HG02973 (cell line): ENCODE measurements at regions not wholly inside any gene's neighbourhood (a gene's known extent, or its start where the extent isn't known, plus 50 kb on each side); places are given as distances from the start of the nearest gene placed in this dataset.

ENCODE experiments used
- ATAC-seq: cut with Tn5 transposase; IDR thresholded peaks from one replicate; pipeline ENCODE4 v1.9.1; 2021; ENCODE audit warnings: moderate library complexity; ENCODE audit not compliant: unreplicated experiment

DNA sequence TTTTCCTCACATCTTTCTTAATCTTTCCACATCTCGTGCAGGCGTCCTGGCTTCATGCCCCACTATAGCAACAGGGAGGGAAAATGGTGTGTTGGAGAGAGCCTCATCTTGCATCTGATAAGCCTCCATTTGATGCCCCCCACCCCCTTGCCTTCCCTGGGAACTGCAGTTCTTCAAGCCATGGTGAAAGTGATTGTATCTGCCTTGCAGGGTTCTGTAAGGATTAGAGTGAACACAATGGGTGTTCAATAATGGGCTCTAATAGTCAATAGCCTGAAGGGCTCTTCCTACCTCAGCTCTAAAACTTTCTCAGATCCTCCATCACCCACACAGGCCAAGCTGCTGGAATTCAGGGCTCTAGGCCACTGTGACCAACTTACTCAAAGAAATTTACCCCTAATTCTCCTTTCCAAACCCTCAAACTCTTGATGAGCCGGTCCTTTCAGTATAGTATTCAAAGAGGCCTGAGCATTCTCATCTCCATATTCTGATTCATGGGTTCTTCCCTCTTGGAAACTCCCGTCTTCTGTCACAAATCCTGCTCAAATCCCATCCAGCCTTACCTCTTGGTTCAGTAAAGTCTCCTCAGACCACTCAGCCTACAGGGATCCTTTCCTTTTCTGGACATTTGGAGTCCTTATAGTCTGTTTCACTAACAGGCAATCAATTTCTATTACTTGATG, 128.3 kb upstream of the TRIM2 start:
- no peak for ATAC-seq

DNA sequence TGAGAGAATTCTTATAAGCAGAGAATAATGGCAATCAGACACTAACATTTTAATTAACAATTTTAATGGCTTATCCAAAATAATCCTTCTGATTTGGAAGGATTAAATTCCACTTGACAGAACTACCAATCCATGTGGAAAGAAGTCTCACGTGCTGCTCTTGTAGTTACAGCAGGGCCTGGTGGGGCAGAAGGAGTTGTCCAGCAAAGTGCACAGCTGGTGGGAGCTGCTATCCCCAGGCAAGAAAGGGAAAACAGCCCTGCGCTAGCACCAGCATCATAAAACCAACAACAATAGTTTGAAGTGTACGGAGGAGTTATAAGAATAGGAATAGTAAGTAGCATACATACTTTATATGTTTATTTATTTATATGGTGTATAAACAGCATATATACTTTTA, 127.4 kb upstream of the TRIM2 start:
- no peak for ATAC-seq

DNA sequence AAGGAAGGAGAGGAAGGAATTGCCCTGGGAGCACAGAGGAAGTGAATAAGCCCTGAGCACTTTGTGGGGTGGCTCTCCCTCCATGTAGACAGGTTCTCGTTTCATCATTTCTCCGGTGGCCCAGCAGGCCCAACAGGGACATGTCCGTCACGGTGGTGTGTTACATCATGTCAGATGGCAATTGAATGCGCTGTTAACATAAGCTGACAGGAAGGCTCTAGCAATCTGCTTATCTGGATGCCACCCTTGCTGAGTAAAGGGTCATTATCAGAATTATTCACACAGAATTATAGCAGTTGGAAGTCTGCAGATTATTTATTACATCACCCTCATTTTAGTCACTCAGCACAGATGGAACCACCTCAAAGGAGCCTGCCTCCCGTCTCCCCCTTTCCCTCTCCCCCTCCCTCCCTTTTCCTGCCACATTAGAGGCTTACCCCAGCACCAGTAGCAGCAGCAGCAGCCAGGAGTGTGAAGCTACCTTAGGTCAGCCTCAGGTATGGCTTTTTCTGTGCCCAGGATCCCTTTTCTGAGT, 124.3 kb upstream of the TRIM2 start:
- no peak for ATAC-seq

DNA sequence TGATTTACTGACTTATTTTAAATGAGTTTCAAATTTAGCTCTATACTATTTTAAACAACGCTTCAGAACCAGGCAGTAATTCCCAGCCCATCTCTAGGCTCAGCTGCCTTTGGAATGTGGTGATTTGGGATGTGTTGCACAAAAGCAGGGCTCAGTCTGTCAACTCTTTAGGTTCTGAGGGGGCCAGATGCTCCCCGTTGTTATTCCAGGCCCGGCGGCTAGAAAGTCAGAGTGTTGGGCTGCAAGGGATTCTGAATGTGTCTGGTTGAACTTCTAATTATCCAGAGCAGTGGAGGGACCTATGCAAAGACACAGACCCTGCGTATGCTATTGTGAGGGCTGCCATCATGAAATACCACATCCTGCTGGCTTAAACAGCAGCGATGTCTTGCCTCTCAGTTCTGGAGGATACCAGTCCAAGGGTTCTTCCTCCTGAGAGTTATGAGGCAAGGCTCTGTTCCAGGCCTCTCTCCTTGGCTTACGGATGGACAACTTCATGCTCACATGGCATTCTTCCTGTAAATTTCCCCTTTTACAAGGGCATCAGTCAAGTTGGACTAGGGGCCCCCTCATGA, 123.2 kb upstream of the TRIM2 start:
- no peak for ATAC-seq

DNA sequence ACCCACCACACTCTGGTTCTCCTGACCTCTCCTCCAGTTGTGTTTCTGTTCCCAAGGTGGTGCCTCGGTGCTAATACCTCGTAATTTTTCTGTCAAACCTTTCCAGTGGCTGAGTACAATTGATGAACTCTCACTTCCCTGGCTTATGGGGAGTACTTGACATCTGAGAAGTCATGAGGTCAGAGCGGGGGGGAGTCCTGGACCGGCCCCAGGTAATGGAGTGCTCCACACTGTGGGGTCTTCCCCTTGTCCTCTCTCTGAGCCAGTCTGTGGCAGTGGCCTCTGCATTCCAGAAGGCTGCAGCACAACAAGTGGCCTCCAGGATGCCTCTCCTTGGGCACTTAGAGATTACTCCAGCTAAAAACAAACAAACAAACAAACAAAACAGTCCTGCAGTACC, 122.5 kb upstream of the TRIM2 start:
- ATAC-seq = no peak

DNA sequence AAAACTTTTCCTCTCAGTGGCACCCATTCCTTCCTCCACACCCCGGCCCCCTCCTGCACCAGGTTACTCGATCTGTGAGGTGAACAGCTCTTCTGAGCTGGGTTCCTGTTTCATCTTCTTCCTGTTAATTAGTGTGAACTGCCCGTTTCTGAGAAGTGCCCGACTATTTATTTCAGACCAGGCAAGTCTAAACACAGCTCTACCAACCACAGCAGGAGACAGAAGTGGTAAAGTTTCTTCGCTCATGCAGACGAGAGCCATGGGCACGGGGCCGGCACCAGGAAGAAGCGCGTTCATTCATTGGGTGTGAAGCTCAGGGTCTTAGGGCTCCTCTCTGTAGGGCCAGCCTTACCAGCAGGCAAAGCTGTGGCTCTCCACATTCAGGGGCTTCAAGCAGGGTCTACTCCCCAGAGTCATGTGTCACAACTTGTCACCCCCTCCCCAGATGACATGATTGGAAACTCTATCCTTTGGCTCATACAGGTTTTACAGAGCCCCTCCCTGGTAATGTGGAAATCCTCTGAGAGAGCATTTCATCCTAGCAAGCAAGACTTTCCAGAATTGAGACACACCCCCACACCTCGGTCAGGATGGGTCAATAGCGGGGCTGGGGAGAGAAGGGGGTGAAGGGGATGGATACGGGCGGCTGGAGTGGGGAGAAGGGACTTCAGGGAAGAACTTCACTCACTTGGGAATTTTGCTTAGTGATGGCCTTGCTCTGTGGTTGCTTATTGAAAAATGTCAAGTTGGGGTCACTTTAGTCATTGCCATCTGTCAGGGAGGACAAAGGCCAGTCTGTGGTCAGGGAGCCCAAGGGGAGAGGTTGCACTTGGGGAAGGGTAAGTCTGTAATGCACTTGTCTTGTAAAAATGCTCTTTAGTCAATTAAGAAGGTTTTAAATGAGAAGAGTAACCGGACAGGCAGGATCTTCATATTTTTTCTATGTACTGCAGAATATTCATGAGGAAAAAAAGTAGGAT, 121.6 kb upstream of the TRIM2 start:
- no peak for ATAC-seq

DNA sequence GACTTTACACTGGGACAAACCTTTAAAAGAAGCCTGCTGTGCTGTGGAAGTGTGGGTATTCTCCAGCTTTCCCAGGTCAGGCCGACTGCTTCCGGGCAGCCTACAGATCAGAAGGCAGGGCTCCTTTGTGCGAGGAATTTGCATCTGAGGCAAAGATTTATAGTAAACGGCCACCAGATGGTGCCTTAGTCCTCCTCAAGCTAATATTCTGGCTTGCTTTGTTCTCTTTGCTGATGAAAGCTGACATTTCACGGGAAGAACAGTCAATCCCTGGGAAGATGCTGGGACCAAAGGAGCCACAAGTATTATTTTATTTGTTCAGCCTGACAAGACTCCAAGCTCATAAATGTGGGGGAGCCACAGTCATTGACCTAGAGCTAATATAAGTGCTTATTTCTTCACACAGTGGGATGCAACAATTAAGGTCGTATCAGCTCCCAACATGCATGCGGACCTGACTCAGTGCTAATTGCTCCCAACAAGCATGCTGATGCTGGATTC, 120.7 kb upstream of the TRIM2 start:
- ATAC-seq = peak; percentile 64

DNA sequence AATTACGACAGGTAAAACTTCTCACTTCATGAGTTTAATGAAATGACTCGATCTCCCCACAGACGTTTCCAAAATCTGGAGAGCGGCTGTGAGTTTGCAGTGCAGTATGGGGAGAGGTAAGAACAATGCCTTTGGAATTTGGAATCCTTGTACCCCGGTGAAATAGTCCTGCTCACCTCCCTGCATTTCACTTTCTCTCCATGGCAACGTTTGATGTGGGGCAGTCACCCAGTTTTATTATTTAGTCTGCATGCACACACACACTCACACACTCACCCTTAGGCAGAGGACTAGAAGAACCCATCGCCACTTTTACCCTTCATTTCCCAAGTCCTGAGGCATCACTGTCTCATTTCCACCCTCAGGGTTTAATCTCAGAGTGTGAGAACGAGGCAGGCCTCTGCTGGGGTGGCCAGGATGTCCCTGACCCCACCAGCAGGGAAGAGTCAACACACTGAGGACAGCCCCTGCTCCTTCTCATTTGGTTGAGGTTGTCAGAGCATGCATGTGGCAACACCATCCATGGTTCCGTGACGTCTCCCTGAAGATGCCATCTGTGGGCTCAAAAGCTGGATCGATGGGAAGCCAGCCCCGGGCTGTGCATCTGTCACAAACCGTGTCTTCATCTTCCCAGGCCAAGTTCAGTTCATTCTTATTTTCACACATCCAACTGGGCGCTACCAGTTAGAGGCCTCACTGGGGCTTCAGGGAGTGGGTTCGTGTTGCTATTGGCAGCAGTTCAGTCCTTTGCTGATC, 119.8 kb upstream of the TRIM2 start:
- ATAC-seq = no peak

DNA sequence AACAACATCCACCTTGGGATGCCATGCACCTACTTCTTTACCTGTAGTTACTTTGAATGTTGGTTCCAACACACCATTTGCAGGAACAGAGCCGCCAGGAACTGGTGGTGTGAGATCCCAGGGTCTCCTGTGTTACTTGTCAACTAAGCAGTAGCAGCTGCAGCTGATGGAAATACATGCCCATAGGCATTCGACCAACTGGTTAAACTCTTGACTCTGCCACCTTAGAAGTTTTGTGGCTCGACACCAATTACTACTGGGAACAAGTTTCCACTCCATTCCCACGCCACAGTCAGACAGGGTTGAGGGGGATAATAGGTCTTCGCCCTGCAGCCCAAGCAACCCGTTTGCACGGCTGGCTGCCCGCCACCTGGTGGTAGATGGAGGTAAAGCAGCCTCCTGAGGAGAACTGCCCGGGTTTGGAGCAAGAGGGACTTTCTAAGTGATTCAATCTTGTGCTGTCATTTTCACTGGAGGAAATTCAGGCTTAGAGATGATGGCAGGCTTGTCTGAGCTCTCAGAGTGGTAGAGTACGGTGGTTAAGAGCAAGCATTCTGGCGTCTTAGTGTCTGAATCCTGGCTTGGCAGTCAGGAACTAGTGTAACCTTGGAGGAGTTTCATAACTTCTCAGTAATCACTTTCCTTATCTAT, 119.1 kb upstream of the TRIM2 start:
- peak; percentile 63 for ATAC-seq

DNA sequence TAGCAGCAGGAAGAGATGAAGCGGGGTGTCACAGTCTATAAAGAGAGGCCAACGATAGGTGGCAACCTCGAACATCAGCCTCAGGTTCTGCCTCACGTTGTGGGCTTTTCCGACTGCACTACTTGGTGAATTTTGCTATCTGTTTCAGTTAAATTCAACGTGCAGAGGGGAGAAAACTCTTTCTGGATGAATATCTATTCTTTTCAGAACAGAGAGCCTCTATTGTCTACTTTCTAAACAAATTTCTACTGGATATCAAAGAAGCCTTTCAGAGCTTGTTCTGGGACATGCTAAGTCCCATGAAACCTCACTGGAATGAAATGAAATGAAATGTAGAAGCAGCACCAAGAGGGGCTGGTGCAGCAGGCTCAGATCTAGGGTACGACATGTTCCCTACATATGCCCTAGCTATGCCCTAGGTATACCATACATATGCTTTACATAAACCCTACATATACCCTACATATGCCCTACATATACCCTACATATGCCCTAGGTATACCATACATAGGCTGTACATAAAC, 116.5 kb upstream of the TRIM2 start:
- ATAC-seq = no peak

DNA sequence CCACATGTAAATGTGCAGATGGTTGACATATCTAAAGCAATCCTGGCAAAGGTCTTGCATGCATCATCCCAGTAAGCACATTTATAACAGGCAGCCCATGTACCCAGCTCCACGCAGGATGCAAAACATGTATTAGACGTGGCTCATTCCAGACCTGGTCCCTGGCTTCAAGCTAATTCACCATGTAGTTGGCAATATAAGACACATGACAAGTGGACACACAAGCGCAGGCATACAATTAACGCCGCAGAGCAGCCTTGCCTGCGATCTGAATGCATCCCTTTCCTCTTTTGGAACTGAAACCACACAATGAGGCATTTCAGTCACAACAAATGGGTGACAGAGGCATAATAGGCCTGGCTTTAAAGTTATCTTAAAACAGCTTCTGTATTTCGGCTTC, 114.5 kb upstream of the TRIM2 start:
- no peak for ATAC-seq

DNA sequence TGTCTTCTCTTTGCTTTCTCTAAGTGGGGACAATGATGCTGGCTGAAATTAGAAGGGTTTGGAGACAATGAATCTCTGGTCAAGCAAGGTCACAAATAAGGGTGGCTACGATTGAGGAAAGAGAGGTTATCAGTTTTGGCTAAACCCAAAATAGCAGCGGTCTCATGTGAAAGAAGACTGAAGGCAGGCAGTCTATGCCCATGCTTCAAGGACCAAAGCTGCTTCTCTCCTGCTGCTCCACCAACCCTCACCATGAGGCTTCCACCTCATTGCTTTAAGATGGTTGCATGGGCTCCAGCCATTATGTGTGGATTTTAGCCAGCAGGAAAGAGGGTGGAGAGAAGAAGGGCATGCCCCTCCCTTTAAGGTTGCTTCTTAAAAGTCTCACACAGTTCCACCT, 114.1 kb upstream of the TRIM2 start:
- ATAC-seq = no peak

DNA sequence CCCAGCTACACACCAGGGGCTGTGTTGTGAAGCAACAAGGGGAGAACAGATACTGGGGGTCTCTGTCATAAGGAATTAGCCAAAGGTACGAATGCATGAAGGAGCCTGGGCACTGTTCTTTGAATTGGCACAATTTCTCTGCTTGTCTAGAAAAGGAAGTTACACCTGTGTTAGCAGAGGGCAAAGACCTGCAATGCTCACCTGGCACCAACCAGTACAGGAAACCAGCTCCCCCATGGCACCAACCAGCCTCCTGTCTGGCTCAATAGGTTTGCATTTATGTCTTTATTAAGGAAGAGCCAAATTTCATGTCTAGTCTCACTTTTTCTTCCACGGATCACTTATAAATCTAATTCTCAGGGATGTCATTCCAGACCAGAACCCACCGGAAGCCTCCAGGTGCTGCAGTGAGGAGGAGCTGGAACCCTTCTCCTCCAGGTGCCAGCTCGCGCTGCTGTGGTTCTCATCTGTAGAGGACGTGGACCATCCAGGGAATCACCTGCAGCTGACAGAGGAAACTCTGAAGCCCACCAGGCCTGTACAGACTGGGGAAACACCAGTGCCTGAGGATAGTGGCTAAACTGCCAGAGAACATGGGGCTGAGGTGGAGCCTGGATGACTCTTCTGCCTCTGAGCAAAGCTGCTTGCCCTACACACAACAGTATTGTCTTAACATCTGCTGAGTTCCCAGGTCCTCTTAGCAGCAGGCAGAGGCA, 113.4 kb upstream of the TRIM2 start:
- no peak for ATAC-seq

DNA sequence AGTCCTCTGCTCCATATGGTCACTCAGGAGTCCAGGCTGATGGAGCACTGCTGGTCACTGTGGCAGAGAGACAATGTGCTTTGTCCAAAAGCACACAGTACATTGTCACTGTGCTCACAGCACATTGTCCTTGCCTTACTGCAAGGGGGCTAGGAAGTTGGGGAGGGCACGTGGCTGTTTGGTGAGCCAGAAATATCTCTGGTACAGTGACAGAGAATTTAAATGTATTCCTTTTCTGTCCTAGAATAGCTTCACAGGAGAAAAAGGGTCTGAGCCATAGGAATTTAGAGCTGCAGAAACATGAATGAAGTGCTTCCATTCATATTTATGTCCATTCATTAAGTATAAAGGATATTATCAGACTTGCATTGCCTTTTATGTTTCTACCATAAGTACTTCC, 110.8 kb upstream of the TRIM2 start:
- ATAC-seq = no peak

DNA sequence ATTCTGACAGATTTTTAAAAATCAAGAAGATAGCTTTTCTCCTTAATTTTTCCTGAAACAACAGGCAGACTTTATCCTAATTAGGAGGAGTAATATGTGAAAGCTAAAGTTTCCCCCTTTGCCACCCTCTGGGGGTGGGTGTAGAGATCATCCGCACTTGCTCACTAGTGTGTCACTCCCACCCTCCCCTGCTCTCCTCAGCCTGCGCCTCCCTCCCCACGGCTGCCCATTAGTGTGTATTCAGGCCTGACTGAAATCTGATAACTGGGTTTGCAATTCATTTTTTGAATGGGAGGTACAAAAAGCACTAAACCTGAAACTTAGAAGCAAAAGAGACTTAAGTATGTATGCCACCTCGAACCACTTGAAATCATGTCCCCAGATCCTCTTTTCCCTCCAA, 110.4 kb upstream of the TRIM2 start:
- no peak for ATAC-seq

DNA sequence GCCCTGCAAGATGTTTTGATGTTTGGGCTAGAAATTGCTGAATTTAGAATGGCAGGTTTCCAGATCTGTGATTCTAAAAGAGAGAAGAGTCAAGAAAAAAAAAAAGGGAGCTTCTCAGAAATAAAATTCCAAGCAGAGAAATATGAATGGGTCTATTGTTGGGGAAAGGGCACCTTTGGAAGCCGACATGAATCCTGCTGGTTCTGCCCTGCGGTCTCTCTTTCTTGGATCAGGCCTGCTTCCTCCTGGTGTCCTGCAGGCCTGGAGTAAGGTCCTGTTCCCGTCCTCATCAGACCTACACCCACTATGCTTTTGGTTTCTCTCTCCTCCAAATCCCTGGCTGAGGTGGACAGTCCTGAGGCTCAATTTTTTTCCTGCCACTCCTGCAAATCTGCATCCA, 109.8 kb upstream of the TRIM2 start:
- no peak for ATAC-seq

DNA sequence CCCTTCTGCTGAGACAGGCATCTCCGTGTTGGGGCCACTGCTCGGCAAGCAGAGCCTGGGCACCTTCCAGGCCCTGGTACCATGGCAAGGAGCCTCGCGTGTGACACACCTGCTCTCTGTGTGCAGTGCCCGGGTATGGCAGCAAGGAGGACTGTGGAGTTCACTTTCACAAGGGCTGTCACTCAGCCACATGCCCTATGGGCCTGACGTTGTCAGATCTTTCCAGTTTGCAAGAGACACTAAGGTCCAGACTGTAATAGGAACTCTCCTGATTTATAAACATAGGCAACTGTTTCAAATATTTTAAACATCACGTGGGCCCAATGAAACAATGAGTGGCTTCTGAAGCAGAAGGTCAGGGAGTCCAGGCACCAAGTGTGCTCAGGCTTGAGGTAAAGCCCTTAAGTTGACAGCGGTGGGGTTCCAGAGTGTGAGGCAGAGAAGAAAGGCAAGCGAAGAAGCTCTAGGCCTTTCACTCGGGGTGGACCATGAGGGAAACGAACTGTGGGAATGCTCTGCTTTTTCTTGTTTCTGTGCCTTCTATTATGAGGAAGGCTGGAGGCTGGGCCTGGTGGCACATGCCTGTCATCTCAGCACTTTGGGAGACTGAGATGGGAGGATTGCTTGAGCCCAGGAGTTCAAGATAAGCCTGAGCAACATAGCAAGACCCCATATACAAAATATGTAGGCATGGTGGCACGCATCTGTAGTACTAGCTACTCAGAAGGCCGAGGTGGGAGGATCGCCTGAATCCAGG, 108.6 kb upstream of the TRIM2 start:
- ATAC-seq = no peak

DNA sequence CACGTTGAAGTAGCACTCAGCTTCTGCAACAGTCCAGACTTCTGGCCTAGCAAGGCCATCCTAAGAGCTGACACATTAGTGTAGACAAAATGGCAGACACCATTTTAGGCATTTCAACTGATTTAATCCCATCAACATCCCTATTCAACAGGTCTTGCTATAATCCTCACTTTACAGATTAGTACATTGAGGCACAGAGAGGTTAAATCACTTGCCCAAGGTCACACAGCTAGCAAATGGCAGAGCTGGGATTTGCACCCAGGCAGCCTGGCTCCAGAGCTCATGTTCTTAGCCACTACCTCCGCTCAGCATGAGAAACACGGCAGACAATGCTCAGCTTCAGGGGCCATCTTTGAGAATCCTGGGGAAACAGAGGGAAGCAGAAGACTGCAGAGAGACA, 107.9 kb upstream of the TRIM2 start:
- ATAC-seq = no peak

DNA sequence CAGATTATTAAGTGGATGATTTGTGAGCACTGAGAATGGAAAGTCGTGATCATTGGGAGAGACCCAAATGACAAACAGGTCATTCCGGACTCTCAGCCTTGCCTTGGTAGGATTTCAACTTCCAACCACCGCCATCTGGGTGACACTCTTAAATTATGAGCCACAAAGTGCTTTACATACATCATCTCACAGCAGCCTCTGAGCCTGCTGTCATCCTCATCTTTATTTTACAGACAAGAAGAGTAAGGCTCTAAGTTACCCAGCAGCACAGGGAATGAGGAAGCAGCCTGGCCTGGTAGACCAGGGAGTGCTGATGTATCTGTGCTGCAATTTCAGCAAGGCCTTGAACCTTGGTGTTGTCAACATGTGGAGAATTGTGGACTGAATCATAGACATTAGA, 105.8 kb upstream of the TRIM2 start:
- no peak for ATAC-seq
